Right atrium auricular region (tissue), 2 donors: ENCODE measurements at regions not wholly inside any gene's neighbourhood (a gene's known extent, or its start where the extent isn't known, plus 50 kb on each side); places are given as distances from the start of the nearest gene placed in this dataset.

Source experiments
- DNase-seq: peaks from one replicate; pipeline ENCODE4 v3.0.0-alpha.2; 2019; ENCODE audit warnings: low spot score
- H3K27ac ChIP-seq, 2 donors: fragments of 200-600 bp; sonication (generic); 1 replicate in 1 of 2; 2 replicates in 1 of 2; pipeline ENCODE4 v1.5.1; 2016 to 2019
- H3K27me3 ChIP-seq, 2 donors: fragments of 200-600 bp; sonication (generic); one replicate each; pipeline versions ENCODE4 v1.5.1 to v1.6.0; 2017 to 2019
- H3K36me3 ChIP-seq: fragments of 200-600 bp; sonication (generic); one replicate; pipeline ENCODE4 v1.5.1; 2016
- H3K4me1 ChIP-seq, 2 donors: fragments of 200-600 bp; sonication (generic); one replicate each; pipeline versions ENCODE4 v1.5.1 to v1.6.0; 2017 to 2019
- H3K4me3 ChIP-seq, 2 donors: fragments of 200-600 bp; sonication (generic); 1 replicate in 1 of 2; 2 replicates in 1 of 2; pipeline ENCODE4 v1.5.1; 2017 to 2019; ENCODE audit warnings: mild to moderate bottlenecking in 1 of 2, moderate library complexity in 1 of 2
- H3K9me3 ChIP-seq, 2 donors: fragments of 200-600 bp; sonication (generic); one replicate each; pipeline ENCODE4 v1.5.1; 2019
- TF ChIP-seq, protein P1 (sequence below), 2 donors: fragments of 200-600 bp; sonication (generic); IDR thresholded peaks; one replicate each; pipeline ENCODE4 v1.5.1; 2019; ENCODE audit warnings: antibody characterized with exemption in 2 of 2

DNA sequence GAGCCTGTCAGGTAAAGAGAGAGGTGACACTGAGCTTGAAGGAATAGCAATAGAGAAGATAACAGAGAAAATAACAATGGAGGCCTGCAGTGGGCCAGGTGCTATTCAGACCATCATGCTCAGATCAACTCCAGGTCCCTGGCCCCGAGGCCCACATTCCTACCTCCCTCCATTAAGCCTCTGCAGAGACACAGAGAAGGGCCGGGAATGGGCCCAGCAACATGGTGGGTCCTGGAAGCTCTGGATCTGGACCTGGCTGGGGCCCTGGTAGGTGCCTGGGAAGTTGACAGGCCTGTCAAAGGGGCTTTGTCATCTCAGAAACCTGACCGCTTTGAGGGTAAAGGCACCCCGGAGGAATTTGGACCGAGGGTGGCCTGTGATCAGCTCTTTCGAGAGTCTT is 159.7 kb upstream of the GLI2 start:
- no peak overlapping the region for H3K27ac ChIP-seq
- no peak for DNase-seq
- no peaks in the 10 kb centered on the region for H3K9me3 ChIP-seq
- TF ChIP-seq, protein P1, sequence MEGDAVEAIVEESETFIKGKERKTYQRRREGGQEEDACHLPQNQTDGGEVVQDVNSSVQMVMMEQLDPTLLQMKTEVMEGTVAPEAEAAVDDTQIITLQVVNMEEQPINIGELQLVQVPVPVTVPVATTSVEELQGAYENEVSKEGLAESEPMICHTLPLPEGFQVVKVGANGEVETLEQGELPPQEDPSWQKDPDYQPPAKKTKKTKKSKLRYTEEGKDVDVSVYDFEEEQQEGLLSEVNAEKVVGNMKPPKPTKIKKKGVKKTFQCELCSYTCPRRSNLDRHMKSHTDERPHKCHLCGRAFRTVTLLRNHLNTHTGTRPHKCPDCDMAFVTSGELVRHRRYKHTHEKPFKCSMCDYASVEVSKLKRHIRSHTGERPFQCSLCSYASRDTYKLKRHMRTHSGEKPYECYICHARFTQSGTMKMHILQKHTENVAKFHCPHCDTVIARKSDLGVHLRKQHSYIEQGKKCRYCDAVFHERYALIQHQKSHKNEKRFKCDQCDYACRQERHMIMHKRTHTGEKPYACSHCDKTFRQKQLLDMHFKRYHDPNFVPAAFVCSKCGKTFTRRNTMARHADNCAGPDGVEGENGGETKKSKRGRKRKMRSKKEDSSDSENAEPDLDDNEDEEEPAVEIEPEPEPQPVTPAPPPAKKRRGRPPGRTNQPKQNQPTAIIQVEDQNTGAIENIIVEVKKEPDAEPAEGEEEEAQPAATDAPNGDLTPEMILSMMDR (IDR thresholded peaks at IDR 0.05) = no peak
- H3K4me1 ChIP-seq = peaks cover 0 to 12% of the 10 kb centered on the region in 2 donors
- H3K27me3 ChIP-seq = no peaks in the 10 kb centered on the region
- H3K4me3 ChIP-seq = no peak overlapping the region
- no peaks in the 10 kb centered on the region for H3K36me3 ChIP-seq

DNA sequence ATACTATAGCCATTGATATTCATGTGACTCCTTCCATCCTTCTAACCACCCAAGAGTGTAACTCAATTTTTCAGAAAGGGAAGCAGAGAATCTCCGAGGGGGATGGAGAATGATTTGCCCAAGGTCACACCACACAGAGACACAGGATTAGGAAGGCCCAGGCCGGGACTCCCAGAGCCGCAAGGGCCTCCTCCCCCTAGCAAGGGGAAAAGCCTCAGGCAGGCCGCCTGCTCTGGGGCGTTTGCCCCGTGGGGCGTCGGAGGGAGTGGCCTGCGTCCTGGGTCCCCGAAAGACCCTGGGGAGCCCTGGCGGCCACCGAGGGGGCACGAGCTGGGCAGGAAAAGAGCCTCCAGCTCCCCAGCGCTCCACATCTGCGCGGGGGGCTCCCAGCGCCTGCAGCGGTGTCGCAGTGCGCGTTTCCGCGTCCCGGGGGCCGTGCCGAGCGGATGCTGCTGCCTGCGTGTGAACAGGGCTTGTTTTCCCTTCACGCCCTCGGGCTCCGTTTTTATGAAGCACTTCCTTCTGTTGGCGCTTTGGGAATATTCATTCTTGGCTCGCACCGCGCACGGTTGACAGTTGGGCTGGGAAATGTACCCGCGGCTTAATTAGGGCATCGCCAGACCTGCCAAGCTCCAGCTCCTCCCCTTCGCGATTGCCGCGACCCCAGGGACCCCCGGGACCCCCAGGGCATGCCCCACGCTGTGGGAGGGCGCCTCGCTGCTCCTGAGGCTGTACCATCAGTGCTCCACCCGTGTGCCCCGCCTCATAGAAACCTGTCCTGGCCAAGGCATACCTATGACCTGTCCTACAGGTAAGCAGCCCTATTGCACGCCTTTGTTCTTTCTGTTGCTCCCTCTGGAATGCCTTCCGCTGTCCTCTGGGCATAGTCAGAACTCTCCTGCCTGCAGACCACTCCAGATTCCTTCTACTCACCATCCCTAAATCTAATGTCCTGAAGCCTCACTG is 158.9 kb upstream of the GLI2 start:
- peak overlapping the region in 1 of 2 donors; percentile 26 for H3K27ac ChIP-seq
- no peaks in the 10 kb centered on the region for H3K9me3 ChIP-seq
- H3K36me3 ChIP-seq = no peaks in the 10 kb centered on the region
- H3K27me3 ChIP-seq = no peaks in the 10 kb centered on the region
- no peak for DNase-seq
- H3K4me3 ChIP-seq = peak overlapping the region; percentile 3 to 40
- TF ChIP-seq, protein P1 (IDR thresholded peaks at IDR 0.05) = no peak
- peaks cover 0 to 12% of the 10 kb centered on the region in 2 donors for H3K4me1 ChIP-seq

DNA sequence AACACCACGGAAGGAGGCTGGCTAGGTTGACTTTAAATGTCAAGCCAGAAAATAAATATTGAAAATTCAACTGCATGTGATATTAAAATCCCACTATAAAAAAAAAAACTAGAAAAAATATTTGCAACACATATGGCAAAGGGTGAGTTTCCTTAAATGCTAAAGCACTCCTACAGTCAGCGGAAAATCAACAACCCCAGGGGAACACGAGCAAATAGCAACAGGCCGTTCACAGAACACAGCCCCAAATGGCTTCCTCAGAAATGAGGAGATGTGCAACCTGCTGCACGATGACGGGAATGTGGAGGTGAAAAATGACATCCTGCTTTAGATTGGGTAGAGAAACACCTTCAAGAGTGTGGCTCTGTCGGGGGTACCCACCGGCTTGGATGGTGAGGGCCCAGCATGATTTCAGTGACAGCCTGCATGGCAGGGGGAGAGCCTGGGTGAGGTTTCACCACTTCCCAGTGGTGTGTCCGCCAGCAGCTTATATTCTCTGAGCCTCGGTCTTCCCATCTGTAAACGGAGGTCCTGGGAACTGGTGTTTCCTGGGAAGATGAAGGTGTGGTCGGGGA is 157.9 kb upstream of the GLI2 start:
- Histone ChIP-seq H3K9me3 (no peaks in the 10 kb centered on the region), H3K36me3 (no peaks in the 10 kb centered on the region), H3K4me3 (no peak overlapping the region), H3K27ac (no peak overlapping the region), H3K27me3 (no peaks in the 10 kb centered on the region), H3K4me1 (peaks cover 0 to 12% of the 10 kb centered on the region in 2 donors)
- TF ChIP-seq, protein P1 (IDR thresholded peaks at IDR 0.05) = no peak
- no peak for DNase-seq

DNA sequence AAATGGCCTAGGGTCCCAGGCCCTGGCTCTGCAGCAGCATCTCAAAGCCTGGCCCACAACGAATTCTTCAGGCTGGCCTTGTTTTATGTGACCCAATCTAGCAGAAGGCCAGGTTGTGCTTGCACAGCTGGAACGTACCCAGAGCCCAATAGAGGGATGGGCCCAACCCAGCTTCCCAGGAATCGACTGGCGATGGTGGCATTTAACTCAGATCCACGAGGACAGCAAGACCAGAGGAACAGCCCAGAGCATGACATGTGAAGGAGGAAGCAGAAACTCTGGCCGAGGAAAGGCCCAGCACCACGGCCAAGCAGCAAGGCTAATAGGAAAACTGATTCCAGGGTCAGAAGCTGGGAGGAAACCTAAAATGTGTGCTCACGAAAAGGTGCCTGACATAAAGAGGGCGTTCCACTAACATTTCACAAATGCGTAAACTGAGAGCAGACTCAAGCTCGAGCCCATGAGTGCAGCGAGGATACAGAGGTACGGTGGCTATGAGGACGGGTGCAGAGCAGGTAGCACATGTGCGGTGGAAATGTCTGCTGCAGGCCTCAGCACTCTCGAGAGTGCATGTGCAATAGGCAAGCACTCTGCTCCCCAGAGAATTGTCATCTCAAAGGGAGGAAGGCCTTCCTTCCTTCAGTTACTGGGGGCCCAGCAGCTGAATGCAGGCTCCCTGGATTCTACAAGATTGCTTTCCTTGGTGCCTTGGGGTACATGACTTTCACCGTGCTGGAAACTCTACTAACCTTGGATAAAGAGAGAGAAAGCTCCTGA is 156.9 kb upstream of the GLI2 start:
- TF ChIP-seq, protein P1 (IDR thresholded peaks at IDR 0.05) = no peak
- DNase-seq = no peak
- no peaks in the 10 kb centered on the region for H3K36me3 ChIP-seq
- H3K27me3 ChIP-seq = no peaks in the 10 kb centered on the region
- no peak overlapping the region for H3K4me3 ChIP-seq
- H3K4me1 ChIP-seq = peaks cover 0 to 12% of the 10 kb centered on the region in 2 donors
- no peaks in the 10 kb centered on the region for H3K9me3 ChIP-seq
- H3K27ac ChIP-seq = no peak overlapping the region

DNA sequence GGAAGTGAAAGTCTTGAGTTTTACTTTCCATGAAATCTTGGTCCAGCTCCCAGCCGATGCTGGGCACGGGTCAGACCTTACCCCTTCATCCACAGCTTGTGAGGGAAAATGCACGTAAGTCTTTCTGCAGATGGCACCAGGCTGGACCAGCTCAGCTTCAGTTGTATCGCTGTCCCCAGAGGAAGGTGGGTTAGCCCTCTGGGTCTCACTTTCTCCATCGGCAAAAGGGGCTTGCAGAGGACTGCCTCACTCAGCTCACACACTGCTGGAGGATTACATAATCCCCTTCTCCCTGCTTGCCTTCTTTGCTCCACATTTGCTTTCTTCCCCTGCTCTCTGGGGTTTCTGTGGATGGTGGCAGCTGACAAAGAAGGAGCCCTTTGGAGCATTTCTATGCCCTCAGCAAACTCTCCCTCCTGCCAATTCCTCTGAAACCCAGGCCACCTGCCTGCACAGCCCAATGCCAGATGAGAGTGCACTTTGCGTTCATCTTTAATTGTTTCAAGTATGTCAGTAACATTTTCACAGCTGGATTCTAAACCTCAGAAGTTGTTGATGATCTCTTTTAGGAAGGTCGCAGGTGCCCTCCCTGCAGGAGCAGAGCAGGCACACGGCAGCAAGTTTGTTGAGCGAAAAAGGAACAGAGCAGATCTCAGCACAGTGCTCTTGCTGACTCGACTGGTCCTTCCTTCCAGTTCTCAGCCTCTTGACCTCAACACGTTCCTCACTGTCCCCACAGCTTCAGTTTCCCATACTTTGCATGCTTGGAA is 155.6 kb upstream of the GLI2 start:
- H3K4me3 ChIP-seq = no peak overlapping the region
- H3K4me1 ChIP-seq = peaks cover 0 to 12% of the 10 kb centered on the region in 2 donors
- H3K27ac ChIP-seq = no peak overlapping the region
- H3K36me3 ChIP-seq = no peaks in the 10 kb centered on the region
- no peak for DNase-seq
- TF ChIP-seq, protein P1 (IDR thresholded peaks at IDR 0.05) = no peak
- no peaks in the 10 kb centered on the region for H3K9me3 ChIP-seq
- no peaks in the 10 kb centered on the region for H3K27me3 ChIP-seq
